ENCODE measurements at regions not wholly inside any gene's neighbourhood (a gene's known extent, or its start where the extent isn't known, plus 50 kb on each side); places are given as distances from the start of the nearest gene placed in this dataset.

DNA sequence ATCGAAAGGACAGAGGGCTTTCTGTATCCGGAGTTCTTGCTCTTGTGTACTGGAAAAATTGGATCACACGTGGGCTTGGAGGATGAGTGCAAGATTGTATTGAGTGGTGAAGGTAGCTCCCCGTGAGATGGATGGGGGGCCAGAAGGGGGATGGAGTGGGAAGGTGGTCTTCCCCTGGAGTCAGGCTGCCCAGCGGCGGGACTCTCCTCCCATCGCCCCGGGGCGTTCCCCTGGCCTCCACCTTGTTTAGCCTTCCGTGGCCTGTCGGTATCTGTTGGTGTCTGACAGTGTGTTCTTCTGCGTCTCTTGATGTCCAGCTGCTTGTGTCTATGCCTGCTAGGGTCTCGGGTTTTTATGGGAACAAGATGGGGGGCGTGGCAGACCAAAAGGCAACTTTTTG is 54.6 kb upstream of the GABRA6 start:
- TF ChIP-seq POLR2A (IDR thresholded peaks at IDR 0.05) (no peak), POLR2AphosphoS5 (IDR thresholded peaks at IDR 0.05) (no peak), EP300 (IDR thresholded peaks at IDR 0.05) (no peak)
- TF ChIP-seq, protein P1, sequence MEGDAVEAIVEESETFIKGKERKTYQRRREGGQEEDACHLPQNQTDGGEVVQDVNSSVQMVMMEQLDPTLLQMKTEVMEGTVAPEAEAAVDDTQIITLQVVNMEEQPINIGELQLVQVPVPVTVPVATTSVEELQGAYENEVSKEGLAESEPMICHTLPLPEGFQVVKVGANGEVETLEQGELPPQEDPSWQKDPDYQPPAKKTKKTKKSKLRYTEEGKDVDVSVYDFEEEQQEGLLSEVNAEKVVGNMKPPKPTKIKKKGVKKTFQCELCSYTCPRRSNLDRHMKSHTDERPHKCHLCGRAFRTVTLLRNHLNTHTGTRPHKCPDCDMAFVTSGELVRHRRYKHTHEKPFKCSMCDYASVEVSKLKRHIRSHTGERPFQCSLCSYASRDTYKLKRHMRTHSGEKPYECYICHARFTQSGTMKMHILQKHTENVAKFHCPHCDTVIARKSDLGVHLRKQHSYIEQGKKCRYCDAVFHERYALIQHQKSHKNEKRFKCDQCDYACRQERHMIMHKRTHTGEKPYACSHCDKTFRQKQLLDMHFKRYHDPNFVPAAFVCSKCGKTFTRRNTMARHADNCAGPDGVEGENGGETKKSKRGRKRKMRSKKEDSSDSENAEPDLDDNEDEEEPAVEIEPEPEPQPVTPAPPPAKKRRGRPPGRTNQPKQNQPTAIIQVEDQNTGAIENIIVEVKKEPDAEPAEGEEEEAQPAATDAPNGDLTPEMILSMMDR (IDR thresholded peaks at IDR 0.05), result no peak
- Histone ChIP-seq H3K36me3 (no peaks in the 10 kb centered on the region), H3K4me1 (no peaks in the 10 kb centered on the region), H3K9me3 (no peaks in the 10 kb centered on the region), H3K4me3 (no peak overlapping the region), H3K27me3 (no peaks in the 10 kb centered on the region), H3K27ac (no peak overlapping the region)
- 80% methylated on average over 14 of the region's 14 CpGs for WGBS
- peak in 1 of 2 donors; percentile 76 for DNase-seq (ENCODE audit: low spot score in 2 of 2)

DNA sequence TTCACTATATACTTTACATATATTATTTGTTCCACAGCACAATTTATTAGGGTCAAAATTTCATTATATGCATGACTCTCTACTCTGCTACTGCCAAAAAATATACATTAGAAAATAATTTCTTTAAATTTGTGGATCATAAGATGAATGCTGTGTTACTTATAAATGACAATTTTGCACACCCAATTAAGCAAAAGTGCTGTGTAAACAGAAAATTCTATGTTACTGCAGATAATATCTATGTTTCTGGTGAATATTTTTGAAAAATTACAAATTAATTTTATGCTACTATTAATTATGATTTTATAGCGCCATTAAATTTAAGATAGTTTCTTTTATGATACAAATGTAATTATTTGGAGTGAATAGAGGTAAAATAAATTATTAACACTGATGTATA is 59.8 kb upstream of the GABRA6 start:
- no peaks in the 10 kb centered on the region for H3K4me1 ChIP-seq
- H3K27ac ChIP-seq, result no peak overlapping the region
- no peak overlapping the region for H3K4me3 ChIP-seq
- 41% methylated on average over 1 of the region's 1 CpG for WGBS
- no peaks in the 10 kb centered on the region for H3K36me3 ChIP-seq
- no peaks in the 10 kb centered on the region for H3K9me3 ChIP-seq
- no peak for DNase-seq (ENCODE audit: low spot score in 2 of 2)
- H3K27me3 ChIP-seq, result no peaks in the 10 kb centered on the region
- TF ChIP-seq, protein P1 (IDR thresholded peaks at IDR 0.05), result no peak
- TF ChIP-seq EP300 (IDR thresholded peaks at IDR 0.05) (no peak), POLR2A (IDR thresholded peaks at IDR 0.05) (no peak), POLR2AphosphoS5 (IDR thresholded peaks at IDR 0.05) (no peak)

DNA sequence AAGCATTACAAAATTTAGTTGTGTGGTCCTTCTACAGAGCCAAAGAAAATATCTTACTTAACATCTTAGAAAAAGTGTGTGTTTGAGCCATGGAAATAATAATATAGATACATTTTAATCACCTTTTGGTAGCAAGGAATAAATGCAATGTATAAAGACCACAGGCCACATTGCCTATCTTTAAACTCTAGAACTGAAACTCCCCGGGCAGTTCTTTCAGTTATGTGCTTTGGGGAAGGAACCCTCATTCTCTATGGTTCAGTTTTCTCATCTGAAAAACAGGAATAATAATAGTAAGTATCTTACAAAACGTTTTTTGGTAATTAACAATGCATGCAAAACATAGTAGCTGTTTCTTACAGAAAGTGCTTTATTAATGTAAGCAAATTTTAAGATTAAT is 67.8 kb upstream of the GABRB2 start:
- Histone ChIP-seq H3K4me1 (no peaks in the 10 kb centered on the region), H3K9me3 (no peaks in the 10 kb centered on the region), H3K27me3 (no peaks in the 10 kb centered on the region), H3K36me3 (no peaks in the 10 kb centered on the region), H3K27ac (no peak overlapping the region), H3K4me3 (no peak overlapping the region)
- 53% methylated on average over 2 of the region's 2 CpGs for WGBS
- TF ChIP-seq EP300 (IDR thresholded peaks at IDR 0.05) (no peak), POLR2A (IDR thresholded peaks at IDR 0.05) (no peak)
- DNase-seq (ENCODE audit: low spot score in 2 of 2), result no peak

DNA sequence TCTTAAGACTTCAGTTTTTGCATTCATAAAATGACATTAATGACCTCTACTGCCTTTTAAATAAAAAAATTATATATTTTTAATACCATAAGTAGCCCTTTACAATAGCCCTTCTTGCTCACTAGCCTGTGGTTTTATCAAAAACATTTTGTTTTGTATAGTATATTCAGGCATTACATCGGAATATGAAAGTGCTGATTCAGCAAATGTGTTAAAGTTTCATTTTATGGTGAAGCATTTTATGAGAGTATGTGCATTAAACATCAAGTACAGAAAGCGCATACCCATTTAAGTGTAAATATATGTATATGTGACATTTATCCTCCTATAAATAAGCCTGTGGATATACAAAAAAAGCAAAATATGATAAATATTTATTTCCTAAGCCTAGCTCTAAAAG is 56.2 kb upstream of the GABRB2 start:
- no peaks in the 10 kb centered on the region for H3K4me1 ChIP-seq
- no peaks in the 10 kb centered on the region for H3K36me3 ChIP-seq
- TF ChIP-seq EP300 (IDR thresholded peaks at IDR 0.05) (no peak), POLR2A (IDR thresholded peaks at IDR 0.05) (no peak), POLR2AphosphoS5 (IDR thresholded peaks at IDR 0.05) (no peak)
- TF ChIP-seq, protein P1 (IDR thresholded peaks at IDR 0.05), result no peak
- no peak for DNase-seq (ENCODE audit: low spot score in 2 of 2)
- WGBS, result 82% methylated on average over 2 of the region's 2 CpGs
- no peaks in the 10 kb centered on the region for H3K27me3 ChIP-seq
- H3K27ac ChIP-seq, result no peak overlapping the region
- no peak overlapping the region for H3K4me3 ChIP-seq
- no peaks in the 10 kb centered on the region for H3K9me3 ChIP-seq

DNA sequence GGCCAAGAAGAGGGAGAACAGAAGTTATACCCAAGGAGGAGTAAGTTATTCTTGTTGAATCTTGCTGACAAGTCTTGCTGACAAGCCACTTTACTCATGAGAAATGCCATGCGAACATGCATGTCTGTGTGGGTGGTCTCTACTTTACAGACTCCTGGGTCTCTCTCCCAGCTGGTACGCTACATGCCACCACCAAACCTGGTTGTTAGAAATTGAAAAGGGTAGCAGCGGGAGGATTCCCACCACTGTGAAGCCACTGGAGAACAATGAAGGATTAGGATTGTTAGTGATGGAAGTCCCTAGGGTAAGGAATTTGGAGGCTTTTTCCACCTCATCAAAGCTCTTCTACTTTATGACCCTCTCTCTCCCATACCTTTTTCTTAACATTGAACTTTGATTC is 53.6 kb upstream of the GABRB2 start:
- no peaks in the 10 kb centered on the region for H3K4me1 ChIP-seq
- H3K36me3 ChIP-seq, result no peaks in the 10 kb centered on the region
- TF ChIP-seq EP300 (IDR thresholded peaks at IDR 0.05), result no peak
- TF ChIP-seq, protein P1 (IDR thresholded peaks at IDR 0.05), result no peak
- TF ChIP-seq POLR2A (IDR thresholded peaks at IDR 0.05), result no peak
- TF ChIP-seq POLR2AphosphoS5 (IDR thresholded peaks at IDR 0.05), result no peak
- 76% methylated on average over 3 of the region's 3 CpGs for WGBS
- H3K27ac ChIP-seq, result no peak overlapping the region
- H3K9me3 ChIP-seq, result no peaks in the 10 kb centered on the region
- no peaks in the 10 kb centered on the region for H3K27me3 ChIP-seq
- DNase-seq (ENCODE audit: low spot score in 2 of 2), result no peak
- H3K4me3 ChIP-seq, result no peak overlapping the region

DNA sequence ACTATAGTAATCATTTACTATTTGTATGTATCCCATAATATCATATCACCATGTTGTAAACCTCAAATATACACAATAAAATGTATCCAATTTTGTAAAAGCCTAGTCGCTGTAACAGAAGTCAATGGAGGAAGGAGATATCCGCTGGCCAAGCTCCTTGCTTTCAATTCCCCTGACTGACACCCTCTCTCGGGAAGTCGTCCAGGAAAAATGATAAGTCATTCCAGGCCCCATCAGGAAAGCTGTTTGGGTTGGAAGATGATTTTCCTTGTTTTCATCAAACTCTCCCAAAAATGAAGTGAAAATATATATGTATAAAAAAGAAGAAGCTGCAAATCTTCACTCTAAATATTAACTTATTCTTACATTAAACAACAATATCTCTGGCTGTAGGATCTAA is 52.2 kb upstream of the GABRB2 start:
- Histone ChIP-seq H3K4me1 (no peaks in the 10 kb centered on the region), H3K36me3 (no peaks in the 10 kb centered on the region), H3K9me3 (no peaks in the 10 kb centered on the region), H3K4me3 (no peak overlapping the region), H3K27ac (no peak overlapping the region), H3K27me3 (no peaks in the 10 kb centered on the region)
- WGBS, result 81% methylated on average over 4 of the region's 4 CpGs
- no peak for DNase-seq (ENCODE audit: low spot score in 2 of 2)
- TF ChIP-seq EP300 (IDR thresholded peaks at IDR 0.05), result no peak
- TF ChIP-seq POLR2AphosphoS5 (IDR thresholded peaks at IDR 0.05), result no peak
- TF ChIP-seq, protein P1 (IDR thresholded peaks at IDR 0.05), result no peak
- TF ChIP-seq POLR2A (IDR thresholded peaks at IDR 0.05), result no peak

All from suprapubic skin (tissue), 4 donors.